Endodermal cell (in vitro differentiated cells): ENCODE measurements at regions not wholly inside any gene's neighbourhood (a gene's known extent, or its start where the extent isn't known, plus 50 kb on each side); places are given as distances from the start of the nearest gene placed in this dataset.

ENCODE experiments used
- DNase-seq: peaks from one replicate; pipeline ENCODE4 v3.0.0-alpha.2; 2017
- H3K27ac ChIP-seq: 2 replicates; pipeline ENCODE4 v1.5.1; 2013; ENCODE audit warnings: mild to moderate bottlenecking, low read depth, low read length, moderate library complexity
- H3K27me3 ChIP-seq: 2 replicates; pipeline ENCODE4 v1.6.1; 2013; ENCODE audit warnings: mild to moderate bottlenecking, low read length, moderate library complexity; ENCODE audit not compliant: insufficient read depth, control insufficient read depth, poor library complexity, severe bottlenecking
- H3K36me3 ChIP-seq: 2 replicates; pipeline ENCODE4 v1.7.0; 2013; ENCODE audit warnings: mild to moderate bottlenecking, low read length, moderate library complexity; ENCODE audit not compliant: control insufficient read depth, insufficient read depth
- H3K4me1 ChIP-seq: one replicate; pipeline ENCODE4 v1.7.0; 2013; ENCODE audit warnings: low read length; ENCODE audit not compliant: control insufficient read depth, insufficient read depth
- H3K4me3 ChIP-seq: 2 replicates; pipeline ENCODE4 v1.5.1; 2013; ENCODE audit warnings: mild to moderate bottlenecking, low read length, moderate library complexity
- H3K9ac ChIP-seq: 2 replicates; pipeline ENCODE4 v1.6.1; 2013; ENCODE audit warnings: mild to moderate bottlenecking, low read length, moderate library complexity; ENCODE audit not compliant: poor library complexity, severe bottlenecking; ENCODE audit errors: extremely low read depth
- H3K9me3 ChIP-seq: 2 replicates; pipeline ENCODE4 v1.6.1; 2013; ENCODE audit warnings: mild to moderate bottlenecking, low read length, moderate library complexity; ENCODE audit not compliant: control insufficient read depth
- H3K27ac Mint-ChIP-seq: 2 replicates; pipeline ENCODE4 v1.8.0; 2020; ENCODE audit warnings: mixed read lengths
- H3K27me3 Mint-ChIP-seq: 2 replicates; pipeline ENCODE4 v1.8.0; 2021; ENCODE audit warnings: mild to moderate bottlenecking, mixed read lengths; ENCODE audit not compliant: insufficient read depth
- H3K36me3 Mint-ChIP-seq: 2 replicates; pipeline ENCODE4 v1.8.0; 2020; ENCODE audit warnings: low read depth, mixed read lengths
- H3K4me1 Mint-ChIP-seq: 2 replicates; pipeline ENCODE4 v1.8.0; 2020; ENCODE audit warnings: mixed read lengths
- H3K4me3 Mint-ChIP-seq: 2 replicates; pipeline ENCODE4 v1.8.0; 2020; ENCODE audit warnings: mild to moderate bottlenecking, moderate library complexity, mixed read lengths
- H3K9me3 Mint-ChIP-seq: 2 replicates; pipeline ENCODE4 v1.8.0; 2020; ENCODE audit warnings: mild to moderate bottlenecking, mixed read lengths
- WGBS, 2 experiments: methylation state at CpG; one replicate each; pipeline versions ENCODE4 v1.1.5 to v1.1.7; 2013; ENCODE audit warnings: missing lambda C conversion rate in 2 of 2, mixed read lengths in 1 of 2; ENCODE audit not compliant: insufficient coverage in 1 of 2, insufficient read length in 1 of 2; 5-methylcytosine and 5-hydroxymethylcytosine counted together
- TF ChIP-seq, protein P1 (sequence below): fragments of 200-600 bp; sonication (generic); conservative IDR thresholded peaks from 2 replicates; pipeline ENCODE4 v1.5.0; 2021; ENCODE audit warnings: antibody characterized with exemption, mild to moderate bottlenecking

DNA sequence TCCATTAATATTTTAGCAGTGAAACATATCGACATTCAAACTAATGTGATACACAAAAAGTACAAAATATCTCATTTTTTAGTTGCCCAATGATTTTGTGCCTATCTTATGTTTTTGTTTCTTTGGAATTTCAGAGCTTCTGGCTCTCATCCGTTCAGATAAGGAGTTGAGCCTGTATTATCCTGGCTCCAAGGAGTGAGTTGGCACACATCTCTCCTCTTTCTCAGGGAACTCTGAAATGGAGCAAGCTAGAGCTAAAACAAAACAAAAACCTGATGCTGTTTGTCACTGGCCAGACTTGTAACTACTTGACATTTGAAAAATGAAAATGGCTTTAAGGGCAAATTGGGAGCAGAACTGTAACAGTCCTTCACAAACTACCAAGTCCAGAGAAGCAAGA lies 131.3 kb upstream of the SLC28A3 start:
- no peaks in the 10 kb centered on the region for H3K27me3 ChIP-seq
- no peak overlapping the region for H3K9ac ChIP-seq
- WGBS, 2 experiments = 88 to 90% methylated on average over 1 to 2 of the region's 2 CpGs
- H3K27me3 Mint-ChIP-seq = no peaks in the 10 kb centered on the region
- peaks cover 10% of the 10 kb centered on the region for H3K9me3 Mint-ChIP-seq
- H3K36me3 Mint-ChIP-seq = no peaks in the 10 kb centered on the region
- H3K27ac ChIP-seq = no peak overlapping the region
- H3K27ac Mint-ChIP-seq = no peak overlapping the region
- H3K4me3 ChIP-seq = no peak overlapping the region
- H3K4me1 ChIP-seq = no peaks in the 10 kb centered on the region
- no peak overlapping the region for H3K4me3 Mint-ChIP-seq
- no peaks in the 10 kb centered on the region for H3K4me1 Mint-ChIP-seq
- TF ChIP-seq, protein P1, sequence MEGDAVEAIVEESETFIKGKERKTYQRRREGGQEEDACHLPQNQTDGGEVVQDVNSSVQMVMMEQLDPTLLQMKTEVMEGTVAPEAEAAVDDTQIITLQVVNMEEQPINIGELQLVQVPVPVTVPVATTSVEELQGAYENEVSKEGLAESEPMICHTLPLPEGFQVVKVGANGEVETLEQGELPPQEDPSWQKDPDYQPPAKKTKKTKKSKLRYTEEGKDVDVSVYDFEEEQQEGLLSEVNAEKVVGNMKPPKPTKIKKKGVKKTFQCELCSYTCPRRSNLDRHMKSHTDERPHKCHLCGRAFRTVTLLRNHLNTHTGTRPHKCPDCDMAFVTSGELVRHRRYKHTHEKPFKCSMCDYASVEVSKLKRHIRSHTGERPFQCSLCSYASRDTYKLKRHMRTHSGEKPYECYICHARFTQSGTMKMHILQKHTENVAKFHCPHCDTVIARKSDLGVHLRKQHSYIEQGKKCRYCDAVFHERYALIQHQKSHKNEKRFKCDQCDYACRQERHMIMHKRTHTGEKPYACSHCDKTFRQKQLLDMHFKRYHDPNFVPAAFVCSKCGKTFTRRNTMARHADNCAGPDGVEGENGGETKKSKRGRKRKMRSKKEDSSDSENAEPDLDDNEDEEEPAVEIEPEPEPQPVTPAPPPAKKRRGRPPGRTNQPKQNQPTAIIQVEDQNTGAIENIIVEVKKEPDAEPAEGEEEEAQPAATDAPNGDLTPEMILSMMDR = no peak
- no peaks in the 10 kb centered on the region for H3K9me3 ChIP-seq
- no peaks in the 10 kb centered on the region for H3K36me3 ChIP-seq
- no peak for DNase-seq

DNA sequence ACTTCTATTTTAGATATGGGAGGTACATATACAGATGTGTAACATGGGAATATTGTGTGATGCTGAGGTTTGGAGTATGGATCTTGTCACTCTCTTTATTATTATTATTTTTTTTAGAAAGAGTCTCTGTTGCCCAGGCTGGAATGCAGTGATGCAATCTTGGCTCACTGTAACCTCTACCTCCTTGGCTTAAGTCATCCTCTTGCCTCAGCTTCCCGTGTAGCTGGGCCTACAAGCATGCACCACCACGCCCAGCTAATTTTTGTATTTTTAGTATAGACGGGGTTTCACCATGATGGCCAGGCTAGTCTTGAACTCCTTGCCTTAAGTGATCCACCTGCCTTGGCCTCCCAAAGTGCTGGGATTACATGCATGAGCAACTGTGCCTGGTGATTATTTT lies 138.4 kb upstream of the SLC28A3 start:
- Histone ChIP-seq H3K9ac (no peak overlapping the region), H3K4me3 (no peak overlapping the region), H3K27ac (no peak overlapping the region), H3K36me3 (no peaks in the 10 kb centered on the region), H3K4me1 (peaks cover 4% of the 10 kb centered on the region), H3K27me3 (no peaks in the 10 kb centered on the region), H3K9me3 (no peaks in the 10 kb centered on the region)
- no peak for DNase-seq
- WGBS, 2 experiments = 93 to 95% methylated on average over 3 of the region's 3 CpGs
- H3K27ac Mint-ChIP-seq = no peak overlapping the region
- TF ChIP-seq, protein P1 = no peak
- no peaks in the 10 kb centered on the region for H3K27me3 Mint-ChIP-seq
- peaks cover 4% of the 10 kb centered on the region for H3K4me1 Mint-ChIP-seq
- H3K9me3 Mint-ChIP-seq = peaks cover 3% of the 10 kb centered on the region
- H3K36me3 Mint-ChIP-seq = no peaks in the 10 kb centered on the region
- H3K4me3 Mint-ChIP-seq = no peak overlapping the region

DNA sequence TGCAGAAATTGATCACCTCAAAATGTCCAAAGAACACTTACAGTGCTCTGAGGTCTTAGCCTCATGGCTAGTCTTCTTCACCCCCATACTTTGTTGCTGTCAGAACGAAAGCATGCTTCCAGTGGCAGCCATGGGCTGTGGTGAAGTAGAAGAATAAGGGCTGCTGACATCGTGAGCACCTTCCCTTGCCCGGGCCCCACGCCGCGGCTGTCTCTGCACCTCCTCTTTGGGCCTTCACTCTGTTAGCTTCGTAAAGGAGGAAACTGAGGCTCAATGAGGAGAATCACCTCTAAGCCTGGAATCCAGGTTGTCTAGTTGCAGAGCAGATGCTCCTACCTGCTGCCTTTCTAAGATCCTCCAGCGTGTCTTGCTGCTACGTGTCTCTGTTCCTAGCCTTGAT lies 139.5 kb upstream of the SLC28A3 start:
- Mint-ChIP-seq H3K4me3 (no peak overlapping the region), H3K27ac (no peak overlapping the region), H3K36me3 (no peaks in the 10 kb centered on the region), H3K4me1 (peaks cover 4% of the 10 kb centered on the region), H3K9me3 (no peaks in the 10 kb centered on the region), H3K27me3 (no peaks in the 10 kb centered on the region)
- Histone ChIP-seq H3K9ac (no peak overlapping the region), H3K36me3 (no peaks in the 10 kb centered on the region), H3K4me1 (peaks cover 4% of the 10 kb centered on the region), H3K27me3 (no peaks in the 10 kb centered on the region), H3K9me3 (no peaks in the 10 kb centered on the region), H3K4me3 (no peak overlapping the region), H3K27ac (no peak overlapping the region)
- DNase-seq = no peak
- WGBS, 2 experiments = 94% methylated on average over 7 to 9 of the region's 9 CpGs
- TF ChIP-seq, protein P1 = no peak
